ENCODE measurements at regions not wholly inside any gene's neighbourhood (a gene's known extent, or its start where the extent isn't known, plus 50 kb on each side); places are given as distances from the start of the nearest gene placed in this dataset.

- Mint-ChIP-seq H3K27ac (no peak overlapping the region), H3K4me3 (no peak overlapping the region), H3K27me3 (no peaks in the 10 kb centered on the region), H3K9me3 (no peaks in the 10 kb centered on the region), H3K4me1 (no peaks in the 10 kb centered on the region), H3K36me3 (ENCODE audit: low read depth) (no peaks in the 10 kb centered on the region)
- ChIA-PET CTCF (no interaction called here), POLR2A (no interaction called here)
- no peak for TF ChIP-seq CTCF (IDR thresholded peaks at IDR 0.05)
- ATAC-seq (ENCODE audit: low read depth) (no peak), DNase-seq (no peak)
- intact Hi-C loops (cut with micrococcal nuclease), result no loop called here
Observed at GRCh38 chr2:204180649-204181048, 244.1 kb downstream of the ICOS start.

DNA sequence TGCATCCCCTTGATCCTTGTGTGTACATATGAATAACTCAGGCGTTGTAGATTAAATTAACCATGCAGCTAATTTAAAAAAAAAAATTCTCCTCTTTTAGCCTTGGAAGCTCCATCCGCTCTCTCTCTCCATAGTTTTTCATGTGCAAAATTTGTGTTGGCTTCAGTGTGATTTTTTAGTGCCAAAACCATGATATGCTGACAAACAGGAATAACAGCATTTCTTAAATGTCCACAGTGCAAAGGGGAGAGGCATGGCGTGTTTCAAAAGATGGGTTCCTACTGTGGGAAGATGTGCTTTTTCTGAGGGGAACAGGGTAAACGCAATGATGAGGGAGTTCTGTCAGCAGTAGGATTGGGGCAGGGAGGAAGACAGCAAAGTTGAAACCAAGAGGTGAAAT lies 247.0 kb downstream of the ICOS start:
- intact Hi-C loops (cut with micrococcal nuclease), result no loop called here
- ATAC-seq (ENCODE audit: low read depth), result no peak
- no peaks in the 10 kb centered on the region for H3K9me3 Mint-ChIP-seq
- ChIA-PET CTCF (no interaction called here), POLR2A (no interaction called here)
- H3K27ac Mint-ChIP-seq, result no peak overlapping the region
- DNase-seq, result no peak
- H3K4me3 Mint-ChIP-seq, result no peak overlapping the region
- no peaks in the 10 kb centered on the region for H3K36me3 Mint-ChIP-seq (ENCODE audit: low read depth)
- H3K27me3 Mint-ChIP-seq, result no peaks in the 10 kb centered on the region
- TF ChIP-seq CTCF (IDR thresholded peaks at IDR 0.05), result no peak
- H3K4me1 Mint-ChIP-seq, result no peaks in the 10 kb centered on the region

DNA sequence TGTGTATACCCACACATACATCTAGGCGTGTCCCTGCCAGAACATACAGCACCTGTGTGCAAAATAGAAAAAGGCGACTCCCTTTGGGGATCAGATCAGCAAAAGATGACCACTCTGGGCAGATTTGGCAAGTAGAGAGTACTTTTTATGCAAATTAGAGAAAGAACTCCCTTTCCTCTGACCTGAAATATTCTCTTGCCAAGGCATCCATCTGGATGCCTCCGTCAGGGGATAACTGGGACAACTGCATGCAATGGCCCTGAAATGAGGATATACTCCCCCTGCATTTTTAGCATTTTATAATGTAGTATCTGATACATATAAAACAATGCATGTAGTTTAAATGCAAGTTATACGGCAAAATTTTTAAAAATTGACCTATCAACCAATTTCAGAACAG lies 247.7 kb downstream of the ICOS start:
- no peaks in the 10 kb centered on the region for H3K36me3 Mint-ChIP-seq (ENCODE audit: low read depth)
- no peak for TF ChIP-seq CTCF (IDR thresholded peaks at IDR 0.05)
- intact Hi-C loops (cut with micrococcal nuclease), result no loop called here
- no peaks in the 10 kb centered on the region for H3K9me3 Mint-ChIP-seq
- DNase-seq (no peak), ATAC-seq (ENCODE audit: low read depth) (no peak)
- H3K27me3 Mint-ChIP-seq, result no peaks in the 10 kb centered on the region
- H3K27ac Mint-ChIP-seq, result no peak overlapping the region
- ChIA-PET CTCF (no interaction called here), POLR2A (no interaction called here)
- H3K4me1 Mint-ChIP-seq, result no peaks in the 10 kb centered on the region
- no peak overlapping the region for H3K4me3 Mint-ChIP-seq

DNA sequence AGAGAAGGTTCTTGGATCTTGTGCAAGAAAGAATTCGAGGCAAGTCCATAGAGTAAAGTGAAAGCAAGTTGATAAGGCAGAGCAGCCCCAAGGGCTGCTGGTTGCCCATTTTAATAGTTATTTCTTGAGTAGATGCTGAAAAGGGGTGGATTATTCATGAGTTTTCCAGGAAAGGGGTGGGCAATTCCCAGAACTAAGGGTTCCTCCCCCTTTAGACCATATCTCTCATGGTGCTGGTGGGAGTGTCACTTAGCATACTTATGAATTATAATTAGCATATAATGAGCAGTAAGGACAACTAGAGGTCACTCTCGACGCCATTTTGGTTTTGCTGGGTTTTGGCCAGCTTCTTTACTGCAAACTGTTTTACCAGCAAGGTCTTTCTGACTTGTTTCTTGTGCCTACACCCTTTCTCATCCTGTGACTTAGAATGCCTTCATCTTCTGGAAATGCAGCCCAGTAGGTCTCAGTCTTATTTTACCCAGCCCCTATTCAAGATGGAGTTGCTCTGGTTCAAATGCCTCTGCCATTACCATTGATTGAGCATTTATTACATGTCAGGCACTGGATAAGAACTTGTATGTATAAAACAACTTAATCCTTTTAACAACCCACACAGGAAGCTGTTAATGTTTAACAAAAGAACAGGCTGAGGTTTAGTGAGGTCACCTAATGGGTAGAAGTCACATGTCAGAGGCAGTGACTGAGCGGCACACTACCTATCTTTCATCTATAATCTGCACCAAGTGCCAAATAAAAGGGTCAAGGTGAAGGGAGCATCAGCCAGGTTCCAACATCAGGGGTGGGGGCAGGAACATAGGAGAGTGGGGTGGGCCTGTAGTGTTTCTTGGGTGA lies 250.9 kb downstream of the ICOS start:
- Mint-ChIP-seq H3K36me3 (ENCODE audit: low read depth) (no peaks in the 10 kb centered on the region), H3K9me3 (no peaks in the 10 kb centered on the region), H3K4me3 (no peak overlapping the region), H3K4me1 (no peaks in the 10 kb centered on the region), H3K27me3 (peaks cover 3% of the 10 kb centered on the region), H3K27ac (no peak overlapping the region)
- ATAC-seq (ENCODE audit: low read depth), result no peak
- ChIA-PET POLR2A (no interaction called here), CTCF (no interaction called here)
- intact Hi-C loops (cut with micrococcal nuclease), result no loop called here
- no peak for DNase-seq
- TF ChIP-seq CTCF (IDR thresholded peaks at IDR 0.05), result no peak

DNA sequence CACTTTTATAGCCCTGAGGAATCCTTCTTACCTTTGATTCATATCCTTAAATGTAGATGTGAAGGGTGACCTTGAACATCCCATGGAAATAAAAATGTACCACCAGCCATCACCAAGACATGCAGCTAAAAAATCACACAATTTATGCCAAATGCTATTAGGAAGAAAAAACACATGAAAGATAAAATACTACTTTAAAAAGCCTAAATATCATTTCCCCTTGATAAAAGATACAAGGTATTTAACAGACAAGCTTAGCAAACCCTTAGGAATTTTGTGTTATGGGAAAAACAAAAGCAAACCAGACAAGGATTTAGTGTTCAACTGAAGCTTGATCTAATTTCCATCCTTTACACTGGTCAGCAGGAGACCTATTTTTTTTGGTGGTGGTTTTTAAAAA lies 255.0 kb downstream of the ICOS start:
- no peaks in the 10 kb centered on the region for H3K4me1 Mint-ChIP-seq
- no peak for DNase-seq
- H3K4me3 Mint-ChIP-seq, result no peak overlapping the region
- no peaks in the 10 kb centered on the region for H3K9me3 Mint-ChIP-seq
- intact Hi-C loops (cut with micrococcal nuclease), result no loop called here
- POLR2A ChIA-PET, result no interaction called here
- no peaks in the 10 kb centered on the region for H3K36me3 Mint-ChIP-seq (ENCODE audit: low read depth)
- CTCF ChIA-PET, result no interaction called here
- TF ChIP-seq CTCF (IDR thresholded peaks at IDR 0.05), result no peak
- peaks cover 3% of the 10 kb centered on the region for H3K27me3 Mint-ChIP-seq
- H3K27ac Mint-ChIP-seq, result no peak overlapping the region
- ATAC-seq (ENCODE audit: low read depth), result no peak
